Hepatocyte (in vitro differentiated cells): ENCODE measurements at regions not wholly inside any gene's neighbourhood (a gene's known extent, or its start where the extent isn't known, plus 50 kb on each side); places are given as distances from the start of the nearest gene placed in this dataset.

Experiments used
- DNase-seq: peaks from one replicate; pipeline ENCODE4 v3.0.0-alpha.2; 2016; ENCODE audit warnings: low spot score
- H2AFZ ChIP-seq: fragments of 200-600 bp; sonication (generic); 2 replicates; pipeline ENCODE4 v1.6.0; 2016; ENCODE audit warnings: antibody characterized with exemption, mild to moderate bottlenecking
- H3K27ac ChIP-seq: fragments of 200-600 bp; sonication (generic); 2 replicates; pipeline ENCODE4 v1.5.1; 2016; ENCODE audit warnings: mild to moderate bottlenecking
- H3K27me3 ChIP-seq: fragments of 200-600 bp; sonication (generic); 2 replicates; pipeline ENCODE4 v1.6.1; 2016
- H3K36me3 ChIP-seq: fragments of 200-600 bp; sonication (generic); replicated peaks from 2 replicates; pipeline ENCODE4 v1.5.1; 2016; ENCODE audit warnings: low read depth; ENCODE audit not compliant: insufficient read depth
- H3K4me1 ChIP-seq: fragments of 200-600 bp; sonication (generic); 2 replicates; pipeline ENCODE4 v1.5.1; 2016; ENCODE audit warnings: mild to moderate bottlenecking, moderate library complexity; ENCODE audit not compliant: insufficient read depth
- H3K4me2 ChIP-seq: fragments of 200-600 bp; sonication (generic); 2 replicates; pipeline ENCODE4 v1.6.0; 2016
- H3K4me3 ChIP-seq: fragments of 200-600 bp; sonication (generic); 2 replicates; pipeline ENCODE4 v1.5.1; 2016; ENCODE audit warnings: mild to moderate bottlenecking
- H3K79me2 ChIP-seq: fragments of 200-600 bp; sonication (generic); 2 replicates; pipeline ENCODE4 v1.6.0; 2017; ENCODE audit warnings: mild to moderate bottlenecking
- H3K9me2 ChIP-seq: fragments of 200-600 bp; sonication (generic); replicated peaks from 2 replicates; pipeline ENCODE4 v1.6.0; 2017; ENCODE audit warnings: mild to moderate bottlenecking; ENCODE audit not compliant: insufficient read depth
- H3K9me3 ChIP-seq: fragments of 200-600 bp; sonication (generic); 2 replicates; pipeline ENCODE4 v1.5.1; 2016; ENCODE audit warnings: low read depth, mild to moderate bottlenecking
- H4K20me1 ChIP-seq: fragments of 200-600 bp; sonication (generic); 2 replicates; pipeline ENCODE4 v1.6.0; 2016; ENCODE audit warnings: mild to moderate bottlenecking; ENCODE audit not compliant: insufficient read depth, poor library complexity, severe bottlenecking
- EZH2 ChIP-seq: fragments of 200-600 bp; sonication (generic); IDR thresholded peaks from 2 replicates; pipeline ENCODE4 v1.6.1; 2016; ENCODE audit warnings: antibody characterized with exemption, mild to moderate bottlenecking, borderline replicate concordance
- EZH2phosphoT487 ChIP-seq: fragments of 200-600 bp; sonication (generic); IDR thresholded peaks from one replicate; pipeline ENCODE4 v1.6.1; 2018; ENCODE audit warnings: antibody characterized with exemption, mild to moderate bottlenecking, low read depth, moderate library complexity; ENCODE audit not compliant: unreplicated experiment, severe bottlenecking
- WGBS: methylation state at CpG from one replicate; pipeline ENCODE4 v1.1.6; 2016; ENCODE audit warnings: low lambda C conversion rate; ENCODE audit errors: missing lambda C conversion rate; 5-methylcytosine and 5-hydroxymethylcytosine counted together
- TF ChIP-seq, protein P1 (sequence below): fragments of 200-600 bp; sonication (generic); IDR thresholded peaks from 2 replicates; pipeline ENCODE4 v1.5.1; 2016; ENCODE audit warnings: antibody characterized with exemption, mild to moderate bottlenecking; ENCODE audit not compliant: poor library complexity

DNA sequence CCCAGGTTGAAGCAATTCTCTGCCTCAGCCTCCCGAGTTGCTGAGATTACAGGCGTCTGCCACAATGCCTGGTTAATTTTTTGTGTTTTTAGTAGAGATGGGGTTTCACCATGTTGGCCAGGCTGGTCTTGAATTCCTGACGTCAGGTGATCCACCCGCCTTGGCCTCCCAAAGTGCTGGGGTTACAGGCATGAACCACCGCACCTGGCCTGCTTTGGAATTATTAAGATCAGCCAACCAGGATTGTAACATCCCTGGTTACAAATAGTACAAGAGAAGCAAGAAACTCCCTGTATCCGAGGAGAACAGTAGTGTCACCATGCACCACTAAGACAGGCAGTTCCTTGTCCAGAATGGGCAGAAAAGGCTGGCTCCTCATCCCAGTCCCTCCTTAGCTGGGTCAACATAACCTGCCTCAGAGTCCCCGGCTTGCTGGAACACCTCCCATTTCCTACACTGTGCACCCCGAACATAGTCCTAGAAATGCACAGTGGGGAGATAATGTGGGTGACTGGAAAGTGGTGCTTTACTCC lies 77.2 kb upstream of the INCENP start:
- H3K79me2 ChIP-seq: no peaks in the 10 kb centered on the region
- H3K9me3 ChIP-seq: no peaks in the 10 kb centered on the region
- H3K36me3 ChIP-seq: no peaks in the 10 kb centered on the region
- no peak for DNase-seq
- no peak for TF ChIP-seq EZH2
- H3K9me2 ChIP-seq: no peaks in the 10 kb centered on the region
- peak overlapping the region; percentile 45 for H3K4me2 ChIP-seq
- no peak overlapping the region for H2AFZ ChIP-seq
- H3K4me1 ChIP-seq: peaks cover 26% of the 10 kb centered on the region
- peak overlapping the region; percentile 92 for H3K27ac ChIP-seq
- H4K20me1 ChIP-seq: no peaks in the 10 kb centered on the region
- no peak overlapping the region for H3K4me3 ChIP-seq
- no peaks in the 10 kb centered on the region for H3K27me3 ChIP-seq
- 65% methylated on average over 8 of the region's 8 CpGs for WGBS

DNA sequence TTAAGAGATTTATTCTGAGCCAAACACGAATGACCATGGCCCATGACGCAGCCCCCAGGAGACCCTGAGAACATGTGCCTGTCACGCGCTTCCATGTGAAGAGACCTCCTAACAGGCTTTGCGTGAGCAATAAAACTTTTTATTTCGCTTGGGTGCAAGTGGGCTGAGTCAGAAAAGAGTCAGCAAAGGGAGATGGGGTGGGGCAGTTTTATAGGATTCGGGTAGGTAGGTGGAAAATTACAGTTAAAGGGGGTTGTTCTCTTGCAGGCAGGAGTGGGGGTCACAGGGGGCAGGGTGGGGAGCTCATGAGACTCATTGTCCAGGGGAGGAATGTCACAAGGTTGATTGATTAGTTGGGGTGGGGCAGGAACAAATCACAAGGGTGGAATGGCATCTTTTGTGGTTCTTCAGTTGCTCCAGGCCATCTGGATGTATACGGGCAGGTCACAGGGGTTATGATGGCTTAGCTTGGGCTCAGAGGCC lies 77.2 kb upstream of the FTH1 start:
- WGBS: 72% methylated on average over 8 of the region's 8 CpGs
- Histone ChIP-seq H3K36me3 (no peaks in the 10 kb centered on the region), H3K9me3 (no peaks in the 10 kb centered on the region), H3K4me2 (no peak overlapping the region), H3K4me3 (no peak overlapping the region), H2AFZ (no peak overlapping the region), H3K79me2 (no peaks in the 10 kb centered on the region), H3K27me3 (no peaks in the 10 kb centered on the region), H3K4me1 (peaks cover 29% of the 10 kb centered on the region), H4K20me1 (no peaks in the 10 kb centered on the region), H3K27ac (peak overlapping the region; percentile 92), H3K9me2 (no peaks in the 10 kb centered on the region)
- TF ChIP-seq EZH2phosphoT487 (no peak), EZH2 (no peak)
- TF ChIP-seq, protein P1, sequence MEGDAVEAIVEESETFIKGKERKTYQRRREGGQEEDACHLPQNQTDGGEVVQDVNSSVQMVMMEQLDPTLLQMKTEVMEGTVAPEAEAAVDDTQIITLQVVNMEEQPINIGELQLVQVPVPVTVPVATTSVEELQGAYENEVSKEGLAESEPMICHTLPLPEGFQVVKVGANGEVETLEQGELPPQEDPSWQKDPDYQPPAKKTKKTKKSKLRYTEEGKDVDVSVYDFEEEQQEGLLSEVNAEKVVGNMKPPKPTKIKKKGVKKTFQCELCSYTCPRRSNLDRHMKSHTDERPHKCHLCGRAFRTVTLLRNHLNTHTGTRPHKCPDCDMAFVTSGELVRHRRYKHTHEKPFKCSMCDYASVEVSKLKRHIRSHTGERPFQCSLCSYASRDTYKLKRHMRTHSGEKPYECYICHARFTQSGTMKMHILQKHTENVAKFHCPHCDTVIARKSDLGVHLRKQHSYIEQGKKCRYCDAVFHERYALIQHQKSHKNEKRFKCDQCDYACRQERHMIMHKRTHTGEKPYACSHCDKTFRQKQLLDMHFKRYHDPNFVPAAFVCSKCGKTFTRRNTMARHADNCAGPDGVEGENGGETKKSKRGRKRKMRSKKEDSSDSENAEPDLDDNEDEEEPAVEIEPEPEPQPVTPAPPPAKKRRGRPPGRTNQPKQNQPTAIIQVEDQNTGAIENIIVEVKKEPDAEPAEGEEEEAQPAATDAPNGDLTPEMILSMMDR: no peak
- no peak for DNase-seq

GRCh38 chr11:62035293-62035692 lies 67.9 kb upstream of the FTH1 start:
- Histone ChIP-seq H3K27me3 (no peaks in the 10 kb centered on the region), H3K4me3 (no peak overlapping the region), H2AFZ (no peak overlapping the region), H3K9me3 (no peaks in the 10 kb centered on the region), H3K79me2 (no peaks in the 10 kb centered on the region), H4K20me1 (no peaks in the 10 kb centered on the region), H3K4me1 (no peaks in the 10 kb centered on the region), H3K27ac (no peak overlapping the region), H3K4me2 (no peak overlapping the region), H3K9me2 (no peaks in the 10 kb centered on the region), H3K36me3 (no peaks in the 10 kb centered on the region)
- no peak for DNase-seq
- TF ChIP-seq EZH2phosphoT487 (no peak), EZH2 (no peak)
- TF ChIP-seq, protein P1: no peak

GRCh38 chr11:62034036-62034338 lies 66.6 kb upstream of the FTH1 start:
- no peak for DNase-seq
- no peaks in the 10 kb centered on the region for H3K36me3 ChIP-seq
- no peaks in the 10 kb centered on the region for H3K4me1 ChIP-seq
- H2AFZ ChIP-seq: no peak overlapping the region
- WGBS: 79% methylated on average over 1 of the region's 1 CpG
- H3K9me2 ChIP-seq: no peaks in the 10 kb centered on the region
- H3K9me3 ChIP-seq: no peaks in the 10 kb centered on the region
- H3K4me3 ChIP-seq: no peak overlapping the region
- no peak for TF ChIP-seq EZH2phosphoT487
- TF ChIP-seq EZH2: no peak
- TF ChIP-seq, protein P1: no peak
- H3K27ac ChIP-seq: no peak overlapping the region
- no peak overlapping the region for H3K4me2 ChIP-seq
- H4K20me1 ChIP-seq: no peaks in the 10 kb centered on the region
- H3K27me3 ChIP-seq: no peaks in the 10 kb centered on the region
- no peaks in the 10 kb centered on the region for H3K79me2 ChIP-seq
